WI38 (cell line): ENCODE measurements at regions not wholly inside any gene's neighbourhood (a gene's known extent, or its start where the extent isn't known, plus 50 kb on each side); places are given as distances from the start of the nearest gene placed in this dataset.

Experiments
- H3K4me3 ChIP-seq: 2 replicates; pipeline ENCODE4 v1.5.1; 2011; ENCODE audit warnings: low read depth, mild to moderate bottlenecking, control low read depth, low read length
- CTCF ChIP-seq: IDR thresholded peaks from 2 replicates; pipeline ENCODE4 v1.5.1; 2012; ENCODE audit warnings: low read depth, mild to moderate bottlenecking, control low read depth, low read length

DNA sequence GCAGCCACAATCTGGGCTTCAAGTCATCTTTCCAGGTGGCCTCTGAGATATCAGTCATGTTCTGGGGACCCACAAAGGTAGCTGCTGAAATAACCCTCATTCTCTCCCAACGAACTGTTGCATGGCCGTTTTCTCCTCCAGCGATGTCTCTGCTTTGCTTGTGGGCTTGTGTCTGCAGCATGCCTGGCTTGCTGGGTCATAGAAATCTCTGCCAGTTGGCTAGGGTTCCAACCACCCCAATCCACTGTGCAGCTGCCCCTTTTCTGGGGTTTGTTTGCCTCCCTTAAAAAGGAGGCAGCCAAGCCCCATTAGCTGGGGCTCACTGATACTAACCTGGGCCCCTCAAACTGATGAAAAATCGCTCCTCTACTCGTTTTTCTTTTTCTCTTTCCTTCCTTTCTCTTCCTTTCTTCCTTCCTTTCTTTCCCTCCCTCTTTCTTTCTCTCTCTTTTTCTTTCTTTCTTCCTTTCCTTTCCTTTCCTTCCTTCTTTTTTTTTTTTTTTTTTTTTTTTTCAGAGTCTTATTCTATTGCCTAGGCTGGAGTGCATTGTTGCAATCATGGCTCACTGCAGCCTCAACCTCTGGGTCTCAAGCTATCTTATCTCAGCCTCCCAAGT lies 680.0 kb downstream of the EPHA4 start:
- no peak overlapping the region for H3K4me3 ChIP-seq
- no peak for TF ChIP-seq CTCF

GRCh38 chr2:220893411-220893810 lies 678.7 kb downstream of the EPHA4 start:
- H3K4me3 ChIP-seq, result no peak overlapping the region
- no peak for TF ChIP-seq CTCF

GRCh38 chr2:220894069-220894468 lies 678.0 kb downstream of the EPHA4 start:
- no peak overlapping the region for H3K4me3 ChIP-seq
- TF ChIP-seq CTCF, result no peak

GRCh38 chr2:220899492-220899891 lies 672.6 kb downstream of the EPHA4 start:
- no peak for TF ChIP-seq CTCF
- H3K4me3 ChIP-seq, result no peak overlapping the region

DNA sequence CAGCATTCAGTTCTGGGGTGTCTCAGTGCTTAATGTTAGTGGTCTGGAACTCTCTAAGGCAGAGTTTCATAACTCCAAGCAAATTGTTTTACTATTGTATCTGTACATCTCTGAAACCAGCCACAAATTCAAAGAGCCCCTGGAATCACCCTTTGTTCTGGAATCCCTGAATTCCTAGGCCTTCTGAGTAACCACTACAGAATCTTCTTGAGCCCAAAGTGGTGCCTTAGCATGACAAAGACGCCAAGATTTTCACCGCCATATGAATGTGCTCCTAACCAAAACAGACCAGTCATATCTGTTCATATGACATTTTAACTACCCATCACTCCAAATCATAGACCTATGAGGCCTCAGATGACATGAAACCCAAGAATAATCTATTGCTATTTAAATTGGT lies 668.1 kb downstream of the EPHA4 start:
- no peak overlapping the region for H3K4me3 ChIP-seq
- TF ChIP-seq CTCF, result no peak

GRCh38 chr2:220913384-220913783 lies 658.7 kb downstream of the EPHA4 start:
- no peak for TF ChIP-seq CTCF
- H3K4me3 ChIP-seq, result no peak overlapping the region

DNA sequence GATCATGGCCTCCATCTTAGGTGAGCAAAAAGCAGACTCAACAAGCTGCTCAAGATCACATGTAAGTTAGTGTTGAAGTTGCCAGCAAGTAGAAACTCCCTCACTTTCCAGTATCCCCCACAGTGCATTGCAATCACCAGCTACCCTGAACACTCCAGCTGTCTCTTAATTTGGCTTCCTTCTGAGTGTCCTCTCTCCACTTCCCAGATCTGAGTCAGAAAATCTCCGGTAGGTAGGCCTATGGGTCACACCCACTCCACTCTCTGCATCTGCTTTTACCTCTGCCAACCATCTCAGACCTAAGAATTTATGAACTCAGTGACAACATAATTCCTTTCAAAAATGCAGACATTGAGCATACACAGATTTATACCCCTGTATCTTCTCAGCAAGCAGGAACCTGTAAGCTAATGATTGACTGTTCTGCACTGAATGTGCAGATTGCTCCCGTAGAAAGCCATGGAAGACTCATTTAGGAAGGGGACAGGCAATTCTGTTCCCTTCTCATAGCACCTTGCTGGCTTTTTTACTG lies 656.9 kb downstream of the EPHA4 start:
- H3K4me3 ChIP-seq, result no peak overlapping the region
- no peak for TF ChIP-seq CTCF
